Superior temporal gyrus (tissue), 1 donor: ENCODE measurements at regions not wholly inside any gene's neighbourhood (a gene's known extent, or its start where the extent isn't known, plus 50 kb on each side); places are given as distances from the start of the nearest gene placed in this dataset.

Experiments
- DNase-seq: peaks from one replicate; pipeline ENCODE4 v3.0.0-alpha.2; 2016; ENCODE audit errors: extremely low spot score

- DNase-seq = no peak
These were observed 196.3 kb downstream of the SNX10 start for GRCh38 chr7:26487780-26488515.

GRCh38 chr7:26489391-26489790 lies 197.7 kb downstream of the SNX10 start:
- DNase-seq = no peak

GRCh38 chr7:26489906-26490639 lies 198.4 kb downstream of the SNX10 start:
- no peak for DNase-seq

- DNase-seq = peak; percentile 67
These were observed 199.3 kb downstream of the SNX10 start for GRCh38 chr7:26490640-26491624.

- no peak for DNase-seq
These were observed 201.2 kb downstream of the SNX10 start for GRCh38 chr7:26492816-26493215.

- peak; percentile 44 for DNase-seq
These were observed 202.2 kb downstream of the SNX10 start for GRCh38 chr7:26493737-26494428.

GRCh38 chr7:26495569-26495968 lies 203.9 kb downstream of the SNX10 start:
- no peak for DNase-seq

GRCh38 chr7:26497801-26498596 lies 206.3 kb downstream of the SNX10 start:
- no peak for DNase-seq

GRCh38 chr7:26499315-26499897 lies 207.7 kb downstream of the SNX10 start:
- DNase-seq = no peak

- DNase-seq = peak; percentile 45
These were observed 209.2 kb downstream of the SNX10 start for GRCh38 chr7:26500749-26501352.

- DNase-seq = no peak
These were observed 212.9 kb downstream of the SNX10 start for GRCh38 chr7:26504411-26505120.

GRCh38 chr7:26506196-26506595 lies 214.5 kb downstream of the SNX10 start:
- no peak for DNase-seq

- no peak for DNase-seq
These were observed 215.7 kb downstream of the SNX10 start for GRCh38 chr7:26507108-26507987.

- DNase-seq = no peak
These were observed 216.8 kb downstream of the SNX10 start for GRCh38 chr7:26508481-26508880.

GRCh38 chr7:26508917-26509316 lies 217.3 kb downstream of the SNX10 start:
- no peak for DNase-seq

GRCh38 chr7:26510231-26510957 lies 218.7 kb downstream of the SNX10 start:
- no peak for DNase-seq

GRCh38 chr7:26511866-26512265 lies 220.2 kb downstream of the SNX10 start:
- no peak for DNase-seq
